ENCODE measurements at regions not wholly inside any gene's neighbourhood (a gene's known extent, or its start where the extent isn't known, plus 50 kb on each side); places are given as distances from the start of the nearest gene placed in this dataset.

DNA sequence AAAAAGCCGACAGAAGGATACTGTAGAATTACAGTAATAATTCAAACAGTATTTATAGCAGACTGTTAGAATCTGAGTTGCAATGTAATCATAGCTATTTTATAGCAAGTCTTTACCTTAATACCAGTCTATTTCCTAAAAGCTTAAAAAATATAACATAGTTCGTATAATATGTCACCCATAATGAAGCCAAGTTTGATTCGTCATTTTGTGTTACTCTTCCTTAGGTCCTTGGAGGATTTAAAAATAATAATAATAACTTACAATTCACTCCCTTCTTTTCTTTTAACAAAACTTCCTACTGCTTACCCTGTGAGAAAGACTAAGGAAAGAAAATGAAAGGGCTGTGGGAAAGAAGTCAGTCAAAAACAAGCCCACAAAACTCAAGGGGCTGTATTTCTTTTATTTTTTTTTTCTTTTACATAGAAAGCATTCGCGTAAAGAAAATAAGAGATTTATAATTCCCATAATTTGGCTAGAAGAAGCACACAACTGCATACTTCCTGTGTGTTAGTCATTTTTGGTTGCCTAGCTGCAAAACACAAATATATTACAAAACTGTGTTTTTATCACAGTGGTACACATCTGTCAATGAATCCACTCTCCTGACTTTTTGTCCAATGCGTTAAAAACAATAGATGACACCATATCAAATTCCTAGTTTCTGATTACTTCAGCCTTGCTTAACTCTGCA lies 187.2 kb upstream of the CELF2 start:
- no peaks in the 10 kb centered on the region for H3K9me3 ChIP-seq (ENCODE audit: control insufficient read depth, low read length, poor library complexity, severe bottlenecking)
- Mint-ChIP-seq H3K36me3 (ENCODE audit: low read depth) (no peaks in the 10 kb centered on the region), H3K4me1 (no peaks in the 10 kb centered on the region), H3K27ac (no peak overlapping the region), H3K4me3 (no peak overlapping the region), H3K27me3 (peaks cover 38% of the 10 kb centered on the region)
- no peak for DNase-seq
- no peak for ATAC-seq

DNA sequence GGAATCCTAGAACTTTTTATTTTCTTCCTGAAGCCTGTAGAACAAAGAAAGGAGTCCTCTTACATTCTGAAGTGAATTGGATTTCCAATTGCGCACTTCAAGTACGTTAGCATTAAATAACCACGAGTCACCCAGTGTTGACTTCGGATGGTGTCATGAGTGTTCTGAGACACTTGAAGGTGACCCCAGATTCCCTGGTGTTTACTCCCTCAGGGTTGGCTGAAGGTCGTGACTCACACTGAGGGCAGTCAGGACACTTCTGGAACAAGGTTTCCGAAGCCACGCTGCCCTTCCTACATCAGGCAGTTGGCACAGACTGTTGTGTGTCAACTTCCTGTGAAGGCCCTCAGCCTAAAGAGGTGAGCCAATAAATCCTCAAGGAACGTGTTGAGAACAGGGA lies 186.6 kb upstream of the CELF2 start:
- ATAC-seq (no peak), DNase-seq (no peak)
- Mint-ChIP-seq H3K4me1 (no peaks in the 10 kb centered on the region), H3K4me3 (no peak overlapping the region), H3K36me3 (ENCODE audit: low read depth) (no peaks in the 10 kb centered on the region), H3K27me3 (peaks cover 38% of the 10 kb centered on the region), H3K27ac (no peak overlapping the region)
- H3K9me3 ChIP-seq (ENCODE audit: control insufficient read depth, low read length, poor library complexity, severe bottlenecking) = no peaks in the 10 kb centered on the region

DNA sequence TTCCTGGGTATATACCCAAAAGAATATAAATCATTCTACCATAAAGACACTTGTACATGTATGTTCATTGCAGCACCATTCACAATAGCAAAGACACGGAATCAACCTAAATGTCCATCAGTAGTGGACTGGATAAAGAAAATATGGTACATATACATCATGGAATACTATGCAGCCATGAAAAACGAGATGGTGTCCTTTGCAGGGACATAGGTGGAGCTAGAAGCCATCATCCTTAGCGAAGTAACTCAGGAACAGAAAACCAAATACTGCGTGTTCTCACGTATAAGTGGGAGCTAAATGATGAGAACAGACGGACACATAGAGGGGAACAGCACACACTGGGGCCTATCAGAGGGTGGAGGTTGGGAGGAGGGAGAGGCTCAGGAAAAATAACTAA lies 183.7 kb upstream of the CELF2 start:
- H3K9me3 ChIP-seq (ENCODE audit: control insufficient read depth, low read length, poor library complexity, severe bottlenecking) = no peaks in the 10 kb centered on the region
- DNase-seq (no peak), ATAC-seq (no peak)
- H3K27ac Mint-ChIP-seq = no peak overlapping the region
- H3K27me3 Mint-ChIP-seq = peaks cover 11% of the 10 kb centered on the region
- H3K4me1 Mint-ChIP-seq = no peaks in the 10 kb centered on the region
- no peak overlapping the region for H3K4me3 Mint-ChIP-seq
- no peaks in the 10 kb centered on the region for H3K36me3 Mint-ChIP-seq (ENCODE audit: low read depth)

DNA sequence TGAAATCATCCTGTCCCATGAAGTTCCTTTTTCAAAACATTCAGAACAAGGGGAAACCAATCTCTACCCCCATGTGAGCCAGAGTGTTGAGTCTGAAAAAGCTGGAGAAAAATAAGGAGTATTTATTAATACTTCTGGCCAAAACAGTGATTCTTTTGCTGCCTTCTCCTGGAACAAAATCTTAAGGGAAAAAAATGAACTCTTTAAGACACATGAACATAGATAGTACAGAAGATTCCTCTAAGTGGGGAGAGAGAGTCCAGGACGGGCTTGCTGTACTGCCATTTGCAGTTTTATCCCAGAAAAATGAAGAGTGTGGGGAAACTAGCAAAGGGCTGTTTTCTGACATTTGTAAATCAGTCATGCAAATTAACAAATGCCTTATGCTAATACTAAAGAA lies 173.4 kb upstream of the CELF2 start:
- no peak overlapping the region for H3K27ac Mint-ChIP-seq
- no peaks in the 10 kb centered on the region for H3K9me3 ChIP-seq (ENCODE audit: control insufficient read depth, low read length, poor library complexity, severe bottlenecking)
- no peaks in the 10 kb centered on the region for H3K36me3 Mint-ChIP-seq (ENCODE audit: low read depth)
- no peak for ATAC-seq
- no peak overlapping the region for H3K4me3 Mint-ChIP-seq
- H3K4me1 Mint-ChIP-seq = no peaks in the 10 kb centered on the region
- no peak for DNase-seq
- H3K27me3 Mint-ChIP-seq = peaks cover 42% of the 10 kb centered on the region

DNA sequence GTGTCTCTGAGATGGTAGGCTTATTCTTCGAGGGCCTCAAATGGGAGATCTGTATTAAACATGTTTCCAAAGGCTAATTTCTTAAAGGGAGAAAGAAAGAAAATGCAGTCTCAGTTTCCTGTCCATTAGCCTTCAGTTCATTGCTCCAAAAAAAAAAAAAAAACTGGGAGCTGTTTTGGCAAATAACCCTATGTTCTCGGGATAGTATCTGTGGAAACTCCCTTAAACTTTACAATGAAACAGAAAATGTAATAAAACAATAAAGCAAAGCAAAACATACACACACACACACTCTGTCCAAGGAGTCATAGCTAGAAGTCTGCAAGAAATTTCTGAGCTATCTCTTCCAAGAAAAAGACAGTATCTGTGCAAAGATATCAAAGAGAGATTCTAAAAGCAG lies 172.5 kb upstream of the CELF2 start:
- H3K36me3 Mint-ChIP-seq (ENCODE audit: low read depth) = no peaks in the 10 kb centered on the region
- ATAC-seq = no peak
- no peaks in the 10 kb centered on the region for H3K4me1 Mint-ChIP-seq
- H3K27me3 Mint-ChIP-seq = peaks cover 42% of the 10 kb centered on the region
- no peak overlapping the region for H3K4me3 Mint-ChIP-seq
- H3K9me3 ChIP-seq (ENCODE audit: control insufficient read depth, low read length, poor library complexity, severe bottlenecking) = no peaks in the 10 kb centered on the region
- DNase-seq = no peak
- no peak overlapping the region for H3K27ac Mint-ChIP-seq

DNA sequence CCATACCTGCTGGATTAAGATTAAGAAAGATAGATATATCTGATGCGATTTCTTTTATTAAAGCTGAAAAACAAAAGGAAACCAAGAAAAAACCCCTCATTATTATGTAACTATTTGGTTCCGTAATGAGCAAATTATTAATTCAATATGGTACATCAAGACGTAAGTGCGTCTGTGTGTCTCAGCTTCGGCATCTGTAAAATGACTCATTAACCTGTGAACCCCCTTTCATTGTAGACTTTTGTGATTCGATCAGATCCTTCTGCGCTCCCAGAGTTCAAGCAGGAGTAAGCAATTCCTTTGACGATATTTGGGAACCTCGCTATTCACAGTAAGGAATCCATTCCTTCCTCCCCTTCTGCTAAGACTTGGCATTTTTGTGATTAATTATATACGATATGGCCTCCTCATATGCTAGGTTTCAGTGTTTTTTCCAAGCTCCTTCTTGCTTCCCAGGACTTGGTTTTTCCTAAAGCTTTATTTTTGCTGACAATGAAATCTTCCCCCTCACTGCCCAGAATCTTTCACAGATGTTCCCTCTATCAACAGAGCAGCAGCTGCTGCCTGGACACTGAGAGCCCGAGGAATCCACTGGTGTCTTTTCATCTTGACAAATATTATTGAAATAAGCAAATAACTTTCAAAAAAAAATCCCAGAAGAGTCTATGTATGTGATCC lies 171.7 kb upstream of the CELF2 start:
- no peak for ATAC-seq

GRCh38 chr10:10846504-10846900 lies 171.2 kb upstream of the CELF2 start:
- Mint-ChIP-seq H3K4me1 (no peaks in the 10 kb centered on the region), H3K36me3 (ENCODE audit: low read depth) (no peaks in the 10 kb centered on the region), H3K27ac (no peak overlapping the region), H3K27me3 (peaks cover 50% of the 10 kb centered on the region), H3K4me3 (no peak overlapping the region)
- no peaks in the 10 kb centered on the region for H3K9me3 ChIP-seq (ENCODE audit: control insufficient read depth, low read length, poor library complexity, severe bottlenecking)
- no peak for DNase-seq
- ATAC-seq = no peak

More for the DNA sequence above, 171.7 kb upstream of the CELF2 start:
- Mint-ChIP-seq H3K27ac (no peak overlapping the region), H3K27me3 (peaks cover 44% of the 10 kb centered on the region), H3K36me3 (ENCODE audit: low read depth) (no peaks in the 10 kb centered on the region), H3K4me1 (no peaks in the 10 kb centered on the region), H3K4me3 (no peak overlapping the region)
- DNase-seq = no peak
- no peaks in the 10 kb centered on the region for H3K9me3 ChIP-seq (ENCODE audit: control insufficient read depth, low read length, poor library complexity, severe bottlenecking)

- peaks cover 57% of the 10 kb centered on the region for H3K27me3 Mint-ChIP-seq
- H3K4me1 Mint-ChIP-seq = no peaks in the 10 kb centered on the region
- DNase-seq = no peak
- no peaks in the 10 kb centered on the region for H3K36me3 Mint-ChIP-seq (ENCODE audit: low read depth)
- no peak for ATAC-seq
- H3K4me3 Mint-ChIP-seq = no peak overlapping the region
- no peaks in the 10 kb centered on the region for H3K9me3 ChIP-seq (ENCODE audit: control insufficient read depth, low read length, poor library complexity, severe bottlenecking)
- no peak overlapping the region for H3K27ac Mint-ChIP-seq
These were observed 170.3 kb upstream of the CELF2 start for GRCh38 chr10:10847387-10847786.

GRCh38 chr10:10848488-10849111 lies 169.1 kb upstream of the CELF2 start:
- ATAC-seq (no peak), DNase-seq (no peak)
- Mint-ChIP-seq H3K4me1 (no peaks in the 10 kb centered on the region), H3K36me3 (ENCODE audit: low read depth) (no peaks in the 10 kb centered on the region), H3K27ac (no peak overlapping the region), H3K4me3 (no peak overlapping the region), H3K27me3 (peaks cover 62% of the 10 kb centered on the region)
- no peaks in the 10 kb centered on the region for H3K9me3 ChIP-seq (ENCODE audit: control insufficient read depth, low read length, poor library complexity, severe bottlenecking)

DNA sequence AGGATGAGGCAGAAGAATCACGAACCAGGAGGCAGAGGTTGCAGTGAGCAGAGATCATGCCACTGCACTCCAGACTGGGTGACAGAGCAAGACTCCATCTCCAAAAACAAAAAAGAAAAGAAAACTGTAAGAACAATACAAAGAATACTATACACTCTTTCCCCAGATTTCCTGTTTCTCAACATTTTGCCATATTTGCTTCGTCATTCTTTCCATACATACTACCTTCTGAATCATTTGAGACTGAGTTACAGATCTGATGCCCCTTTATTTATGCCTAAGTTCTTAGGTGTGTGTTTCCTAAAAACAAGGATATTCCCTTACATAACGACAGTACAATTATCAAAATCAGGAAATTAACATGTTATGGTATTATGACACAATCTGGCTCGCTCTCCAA lies 168.4 kb upstream of the CELF2 start:
- no peaks in the 10 kb centered on the region for H3K9me3 ChIP-seq (ENCODE audit: control insufficient read depth, low read length, poor library complexity, severe bottlenecking)
- Mint-ChIP-seq H3K4me1 (no peaks in the 10 kb centered on the region), H3K4me3 (no peak overlapping the region), H3K27me3 (peaks cover 60% of the 10 kb centered on the region), H3K36me3 (ENCODE audit: low read depth) (no peaks in the 10 kb centered on the region), H3K27ac (no peak overlapping the region)
- no peak for DNase-seq
- no peak for ATAC-seq

DNA sequence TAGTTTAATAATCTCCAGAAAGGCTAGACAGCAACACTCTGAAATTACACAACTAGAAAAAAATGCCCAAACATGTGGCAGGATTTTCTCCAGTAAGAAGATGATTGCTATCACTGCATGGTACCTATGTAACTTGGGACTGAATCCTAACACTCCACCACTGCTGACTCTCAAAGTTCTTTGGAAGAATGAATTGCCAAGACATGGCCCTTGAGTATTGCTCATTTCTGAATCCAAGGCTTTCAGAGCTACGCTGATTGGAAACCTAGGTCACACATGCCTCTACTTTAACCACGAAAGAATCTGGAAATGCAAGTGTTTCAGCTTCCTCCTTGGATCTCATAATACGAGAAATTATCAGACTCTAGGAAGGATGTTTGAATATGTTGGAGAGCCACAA lies 167.5 kb upstream of the CELF2 start:
- Mint-ChIP-seq H3K4me3 (no peak overlapping the region), H3K27me3 (peaks cover 60% of the 10 kb centered on the region), H3K27ac (no peak overlapping the region), H3K4me1 (no peaks in the 10 kb centered on the region), H3K36me3 (ENCODE audit: low read depth) (no peaks in the 10 kb centered on the region)
- ATAC-seq (no peak), DNase-seq (no peak)
- no peaks in the 10 kb centered on the region for H3K9me3 ChIP-seq (ENCODE audit: control insufficient read depth, low read length, poor library complexity, severe bottlenecking)

DNA sequence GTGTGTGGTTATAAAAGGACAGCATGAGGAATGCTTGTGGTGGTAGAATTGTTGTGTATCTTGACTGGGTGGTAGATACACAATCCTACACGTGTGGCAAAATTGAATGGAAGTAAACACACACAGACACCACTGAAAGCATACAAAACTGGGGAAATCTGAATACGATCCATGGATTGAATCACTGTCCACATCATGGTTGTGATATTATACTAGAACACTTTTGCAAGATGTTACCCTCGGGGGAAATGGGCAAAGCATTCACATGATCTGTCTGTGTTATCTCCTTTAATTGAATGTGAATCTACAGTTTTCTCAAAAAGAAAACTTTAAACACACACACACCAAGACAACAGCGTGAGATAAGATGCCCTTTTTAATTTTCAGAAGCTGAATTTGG lies 165.2 kb upstream of the CELF2 start:
- no peaks in the 10 kb centered on the region for H3K36me3 Mint-ChIP-seq (ENCODE audit: low read depth)
- no peak for ATAC-seq
- no peak overlapping the region for H3K27ac Mint-ChIP-seq

DNA sequence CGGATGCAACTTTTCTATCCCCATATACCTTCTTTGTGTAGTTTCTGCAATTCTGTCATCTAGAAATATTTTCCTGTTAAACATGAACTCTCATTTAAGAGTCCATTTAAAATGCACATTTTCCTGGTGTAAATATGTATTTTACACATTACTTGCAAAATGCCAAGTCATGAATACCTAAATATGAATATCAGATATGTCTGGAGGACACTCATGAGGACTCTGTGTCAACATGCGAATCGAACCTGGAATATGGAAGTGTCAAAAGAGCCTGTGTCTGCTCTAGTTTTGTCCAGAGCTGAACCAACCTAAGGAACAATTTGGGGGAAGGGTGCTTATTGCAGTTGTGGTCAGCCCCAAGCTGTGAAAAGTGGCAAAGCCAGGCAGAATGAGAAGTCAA lies 163.7 kb upstream of the CELF2 start:
- ATAC-seq = no peak
- Mint-ChIP-seq H3K36me3 (ENCODE audit: low read depth) (no peaks in the 10 kb centered on the region), H3K27me3 (peaks cover 49% of the 10 kb centered on the region), H3K27ac (no peak overlapping the region), H3K4me1 (peaks cover 3% of the 10 kb centered on the region), H3K4me3 (no peak overlapping the region)
- DNase-seq = no peak
- no peaks in the 10 kb centered on the region for H3K9me3 ChIP-seq (ENCODE audit: control insufficient read depth, low read length, poor library complexity, severe bottlenecking)

More for the DNA sequence above, 165.2 kb upstream of the CELF2 start:
- Mint-ChIP-seq H3K4me1 (peaks cover 3% of the 10 kb centered on the region), H3K27me3 (peaks cover 59% of the 10 kb centered on the region), H3K4me3 (no peak overlapping the region)
- no peaks in the 10 kb centered on the region for H3K9me3 ChIP-seq (ENCODE audit: control insufficient read depth, low read length, poor library complexity, severe bottlenecking)
- no peak for DNase-seq

DNA sequence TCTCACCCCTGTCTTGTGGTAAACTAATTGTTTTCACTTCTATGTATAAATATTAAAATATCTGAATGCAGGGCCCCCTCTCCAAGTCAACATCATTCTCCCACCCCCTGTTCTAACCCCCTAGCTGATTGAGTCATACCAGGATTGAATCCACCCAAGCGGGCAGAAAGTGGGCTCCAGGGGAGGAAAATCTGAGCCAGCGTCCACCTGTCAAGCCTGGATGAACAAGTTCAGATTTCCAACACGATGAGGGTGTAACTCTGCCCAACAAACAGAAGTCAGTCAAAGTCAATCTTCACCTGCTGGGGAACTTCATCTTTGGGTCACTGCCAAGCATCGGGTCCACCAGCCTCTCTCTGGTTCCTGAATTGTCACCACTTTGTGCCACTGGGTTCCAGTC lies 162.9 kb upstream of the CELF2 start:
- DNase-seq = no peak
- Mint-ChIP-seq H3K36me3 (ENCODE audit: low read depth) (no peaks in the 10 kb centered on the region), H3K27ac (no peak overlapping the region), H3K4me1 (peaks cover 3% of the 10 kb centered on the region), H3K27me3 (peaks cover 49% of the 10 kb centered on the region), H3K4me3 (no peak overlapping the region)
- H3K9me3 ChIP-seq (ENCODE audit: control insufficient read depth, low read length, poor library complexity, severe bottlenecking) = no peaks in the 10 kb centered on the region
- ATAC-seq = no peak
